ENCODE measurements at regions not wholly inside any gene's neighbourhood (a gene's known extent, or its start where the extent isn't known, plus 50 kb on each side); places are given as distances from the start of the nearest gene placed in this dataset.

DNA sequence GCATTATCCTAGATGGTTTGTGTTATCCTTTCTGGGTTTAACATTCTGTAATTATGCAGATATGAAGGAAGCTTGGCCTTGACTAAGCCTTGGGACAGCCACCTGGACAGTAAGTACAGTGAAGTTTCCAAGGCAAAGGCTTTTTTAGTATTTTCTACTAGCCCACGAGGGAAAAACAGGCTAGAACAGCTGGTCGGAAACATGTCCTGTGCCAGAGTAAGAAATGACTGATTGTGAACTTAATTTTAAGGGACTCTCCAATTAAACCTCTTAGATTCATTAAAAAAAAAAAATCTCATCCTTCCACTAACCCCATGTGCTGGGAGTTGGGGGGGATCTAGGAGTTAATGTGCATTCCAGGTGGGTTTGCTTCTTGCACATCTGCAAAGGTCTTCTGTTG lies 720.8 kb downstream of the SLC4A3 start:
- WGBS (ENCODE audit: extremely low coverage, insufficient coverage, low lambda C conversion rate) = no CpG with 5 or more reads among the region's 2 CpGs
- H4K5ac ChIP-seq (ENCODE audit: low read length) = no peak overlapping the region
- no peaks in the 10 kb centered on the region for H3K27me3 ChIP-seq (ENCODE audit: insufficient read depth, low read length, poor library complexity)
- H2BK15ac ChIP-seq (replicated peaks; ENCODE audit: low read depth) = no peak overlapping the region
- no peak overlapping the region for H2BK120ac ChIP-seq (ENCODE audit: low read depth, low read length)
- H3K79me1 ChIP-seq (ENCODE audit: low read length) = no peaks in the 10 kb centered on the region
- H3K4me3 ChIP-seq (ENCODE audit: low read length) = no peak overlapping the region
- no peak overlapping the region for H3K9ac ChIP-seq (ENCODE audit: low read length)
- no peak for DNase-seq
- no peak overlapping the region for H3K18ac ChIP-seq (ENCODE audit: low read length)
- H3K79me2 ChIP-seq (ENCODE audit: control insufficient read depth, insufficient read depth, low read length) = no peaks in the 10 kb centered on the region
- H3K23ac ChIP-seq (ENCODE audit: low read length) = no peak overlapping the region
- no peak overlapping the region for H3K4ac ChIP-seq (ENCODE audit: low read depth, low read length)
- H3K36me3 ChIP-seq (ENCODE audit: control insufficient read depth, insufficient read depth, low read length) = no peaks in the 10 kb centered on the region
- no peak overlapping the region for H2AK5ac ChIP-seq (ENCODE audit: low read length)
- H2BK5ac ChIP-seq (ENCODE audit: low read length) = no peak overlapping the region
- H3K56ac ChIP-seq (ENCODE audit: low read length) = no peak overlapping the region
- no peak overlapping the region for H3K27ac ChIP-seq (ENCODE audit: low read depth, low read length)
- H4K8ac ChIP-seq (ENCODE audit: low read depth, low read length) = no peak overlapping the region
- H3K4me2 ChIP-seq (ENCODE audit: low read length) = no peak overlapping the region
- no peaks in the 10 kb centered on the region for H3K4me1 ChIP-seq (ENCODE audit: control insufficient read depth, low read depth, low read length)

DNA sequence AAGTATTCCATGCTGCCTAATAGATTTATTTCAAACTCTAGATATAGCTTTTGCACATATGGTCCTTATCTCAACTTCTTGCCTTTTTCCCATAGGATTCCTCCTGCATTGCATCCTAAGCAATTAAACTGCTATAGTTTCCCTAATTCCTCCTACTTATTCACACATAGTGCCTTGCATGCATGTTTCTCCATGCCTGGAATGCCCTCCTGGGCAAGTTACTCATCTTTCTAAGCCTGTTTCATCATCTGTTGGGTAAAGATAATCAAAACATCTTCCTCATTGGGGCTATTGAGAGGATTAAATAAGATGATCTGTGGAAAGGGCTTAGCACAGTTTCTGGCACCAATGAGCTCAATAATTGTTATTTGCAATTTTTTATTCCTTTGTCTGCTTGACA lies 726.5 kb downstream of the SLC4A3 start:
- Histone ChIP-seq H3K56ac (ENCODE audit: low read length) (no peak overlapping the region), H4K8ac (ENCODE audit: low read depth, low read length) (no peak overlapping the region), H3K4me3 (ENCODE audit: low read length) (no peak overlapping the region), H3K4me2 (ENCODE audit: low read length) (no peak overlapping the region), H2BK5ac (ENCODE audit: low read length) (no peak overlapping the region), H2BK120ac (ENCODE audit: low read depth, low read length) (no peak overlapping the region), H3K27ac (ENCODE audit: low read depth, low read length) (no peak overlapping the region), H3K27me3 (ENCODE audit: insufficient read depth, low read length, poor library complexity) (no peaks in the 10 kb centered on the region), H3K36me3 (ENCODE audit: control insufficient read depth, insufficient read depth, low read length) (no peaks in the 10 kb centered on the region), H3K4me1 (ENCODE audit: control insufficient read depth, low read depth, low read length) (no peaks in the 10 kb centered on the region), H2AK5ac (ENCODE audit: low read length) (no peak overlapping the region), H4K5ac (ENCODE audit: low read length) (no peak overlapping the region), H3K79me2 (ENCODE audit: control insufficient read depth, insufficient read depth, low read length) (no peaks in the 10 kb centered on the region), H3K9ac (ENCODE audit: low read length) (no peak overlapping the region), H3K18ac (ENCODE audit: low read length) (no peak overlapping the region), H2BK15ac (replicated peaks; ENCODE audit: low read depth) (no peak overlapping the region), H3K23ac (ENCODE audit: low read length) (no peak overlapping the region), H3K79me1 (ENCODE audit: low read length) (no peaks in the 10 kb centered on the region), H3K4ac (ENCODE audit: low read depth, low read length) (no peak overlapping the region)
- peak; percentile 30 for DNase-seq

DNA sequence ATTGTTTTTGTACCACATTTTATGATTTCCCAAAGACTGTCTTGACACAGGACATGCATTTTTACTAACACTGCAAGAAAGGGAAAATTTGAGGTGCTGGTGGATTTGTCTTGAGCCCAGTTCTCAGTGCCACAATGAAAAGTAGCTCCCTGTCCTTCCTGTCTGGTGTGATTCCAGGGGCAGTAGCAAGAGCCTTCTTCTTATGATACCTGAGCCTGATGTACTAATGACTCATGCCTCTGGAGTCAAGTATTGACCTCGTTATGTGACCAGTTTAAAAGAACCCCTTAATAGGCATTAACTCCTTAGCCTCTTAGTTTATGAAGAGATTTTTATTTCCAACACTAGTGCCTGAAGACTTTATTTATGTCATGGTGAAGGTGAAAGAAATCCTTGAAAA lies 728.6 kb downstream of the SLC4A3 start:
- DNase-seq = peak; percentile 5
- Histone ChIP-seq H3K79me2 (ENCODE audit: control insufficient read depth, insufficient read depth, low read length) (no peaks in the 10 kb centered on the region), H3K56ac (ENCODE audit: low read length) (no peak overlapping the region), H3K4me1 (ENCODE audit: control insufficient read depth, low read depth, low read length) (no peaks in the 10 kb centered on the region), H3K4me2 (ENCODE audit: low read length) (no peak overlapping the region), H3K4me3 (ENCODE audit: low read length) (no peak overlapping the region), H3K4ac (ENCODE audit: low read depth, low read length) (no peak overlapping the region), H3K36me3 (ENCODE audit: control insufficient read depth, insufficient read depth, low read length) (no peaks in the 10 kb centered on the region), H3K79me1 (ENCODE audit: low read length) (no peaks in the 10 kb centered on the region), H2BK15ac (replicated peaks; ENCODE audit: low read depth) (no peak overlapping the region), H3K27ac (ENCODE audit: low read depth, low read length) (no peak overlapping the region), H3K27me3 (ENCODE audit: insufficient read depth, low read length, poor library complexity) (no peaks in the 10 kb centered on the region), H4K5ac (ENCODE audit: low read length) (no peak overlapping the region), H2AK5ac (ENCODE audit: low read length) (no peak overlapping the region), H2BK120ac (ENCODE audit: low read depth, low read length) (no peak overlapping the region), H3K9ac (ENCODE audit: low read length) (no peak overlapping the region), H2BK5ac (ENCODE audit: low read length) (no peak overlapping the region), H4K8ac (ENCODE audit: low read depth, low read length) (no peak overlapping the region), H3K18ac (ENCODE audit: low read length) (no peak overlapping the region), H3K23ac (ENCODE audit: low read length) (no peak overlapping the region)
- no CpG with 5 or more reads among the region's 1 CpG for WGBS (ENCODE audit: extremely low coverage, insufficient coverage, low lambda C conversion rate)

DNA sequence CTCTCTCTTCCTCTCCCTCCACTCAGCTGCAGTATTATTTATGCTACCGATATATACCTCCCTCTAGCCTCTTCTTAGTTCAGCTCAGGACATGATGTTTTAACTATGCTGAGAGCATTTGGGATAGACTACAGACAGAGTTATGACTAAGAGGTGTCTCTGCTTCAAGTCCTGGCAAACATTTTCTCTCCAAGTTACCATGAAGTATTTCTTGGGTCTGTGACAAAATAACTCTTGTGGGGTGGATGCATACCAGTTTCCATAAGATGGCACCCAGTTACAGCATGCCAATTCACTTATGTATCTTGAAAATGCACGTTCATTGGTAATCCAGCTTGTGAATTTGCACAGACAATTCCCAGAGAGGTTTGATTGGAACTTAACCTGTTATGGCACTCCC lies 737.6 kb downstream of the SLC4A3 start:
- Histone ChIP-seq H4K8ac (ENCODE audit: low read depth, low read length) (no peak overlapping the region), H3K79me1 (ENCODE audit: low read length) (no peaks in the 10 kb centered on the region), H3K18ac (ENCODE audit: low read length) (no peak overlapping the region), H3K9ac (ENCODE audit: low read length) (no peak overlapping the region), H3K79me2 (ENCODE audit: control insufficient read depth, insufficient read depth, low read length) (no peaks in the 10 kb centered on the region), H4K5ac (ENCODE audit: low read length) (no peak overlapping the region), H2AK5ac (ENCODE audit: low read length) (no peak overlapping the region), H3K4me1 (ENCODE audit: control insufficient read depth, low read depth, low read length) (no peaks in the 10 kb centered on the region), H2BK15ac (replicated peaks; ENCODE audit: low read depth) (no peak overlapping the region), H3K4me2 (ENCODE audit: low read length) (no peak overlapping the region), H2BK5ac (ENCODE audit: low read length) (no peak overlapping the region), H3K27me3 (ENCODE audit: insufficient read depth, low read length, poor library complexity) (no peaks in the 10 kb centered on the region), H2BK120ac (ENCODE audit: low read depth, low read length) (no peak overlapping the region), H3K36me3 (ENCODE audit: control insufficient read depth, insufficient read depth, low read length) (no peaks in the 10 kb centered on the region), H3K23ac (ENCODE audit: low read length) (no peak overlapping the region), H3K4me3 (ENCODE audit: low read length) (no peak overlapping the region), H3K4ac (ENCODE audit: low read depth, low read length) (no peak overlapping the region), H3K56ac (ENCODE audit: low read length) (no peak overlapping the region), H3K27ac (ENCODE audit: low read depth, low read length) (no peak overlapping the region)
- no CpG with 5 or more reads among the region's 2 CpGs for WGBS (ENCODE audit: extremely low coverage, insufficient coverage, low lambda C conversion rate)
- no peak for DNase-seq

DNA sequence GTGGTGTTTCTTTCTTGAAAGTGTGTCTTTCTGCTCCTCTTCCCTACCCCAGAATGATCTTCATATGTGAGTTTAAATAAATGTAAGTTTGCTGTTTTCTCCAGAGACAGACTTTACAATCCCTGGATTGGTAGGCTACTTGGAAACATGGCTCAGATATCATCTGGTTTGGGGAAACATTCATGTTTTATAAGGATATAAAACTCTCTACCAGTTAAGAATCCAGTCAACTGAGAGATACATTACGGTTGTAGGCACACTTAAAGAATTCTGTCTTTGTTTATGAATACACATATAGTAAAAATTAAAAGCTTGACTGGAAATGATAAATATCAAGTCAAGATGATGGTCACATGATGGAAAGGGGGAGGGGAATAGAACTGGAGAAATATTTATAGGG lies 739.3 kb downstream of the SLC4A3 start:
- Histone ChIP-seq H3K4me3 (ENCODE audit: low read length) (no peak overlapping the region), H2BK5ac (ENCODE audit: low read length) (no peak overlapping the region), H2BK120ac (ENCODE audit: low read depth, low read length) (no peak overlapping the region), H2AK5ac (ENCODE audit: low read length) (no peak overlapping the region), H3K4me2 (ENCODE audit: low read length) (no peak overlapping the region), H3K56ac (ENCODE audit: low read length) (no peak overlapping the region), H4K5ac (ENCODE audit: low read length) (no peak overlapping the region), H3K18ac (ENCODE audit: low read length) (no peak overlapping the region), H3K4me1 (ENCODE audit: control insufficient read depth, low read depth, low read length) (no peaks in the 10 kb centered on the region), H3K23ac (ENCODE audit: low read length) (no peak overlapping the region), H3K4ac (ENCODE audit: low read depth, low read length) (no peak overlapping the region), H2BK15ac (replicated peaks; ENCODE audit: low read depth) (no peak overlapping the region), H3K27me3 (ENCODE audit: insufficient read depth, low read length, poor library complexity) (no peaks in the 10 kb centered on the region), H3K36me3 (ENCODE audit: control insufficient read depth, insufficient read depth, low read length) (no peaks in the 10 kb centered on the region), H3K27ac (ENCODE audit: low read depth, low read length) (no peak overlapping the region), H3K79me1 (ENCODE audit: low read length) (no peaks in the 10 kb centered on the region), H3K9ac (ENCODE audit: low read length) (no peak overlapping the region), H3K79me2 (ENCODE audit: control insufficient read depth, insufficient read depth, low read length) (no peaks in the 10 kb centered on the region), H4K8ac (ENCODE audit: low read depth, low read length) (no peak overlapping the region)
- WGBS (ENCODE audit: extremely low coverage, insufficient coverage, low lambda C conversion rate) = no CpG with 5 or more reads among the region's 1 CpG
- DNase-seq = no peak

DNA sequence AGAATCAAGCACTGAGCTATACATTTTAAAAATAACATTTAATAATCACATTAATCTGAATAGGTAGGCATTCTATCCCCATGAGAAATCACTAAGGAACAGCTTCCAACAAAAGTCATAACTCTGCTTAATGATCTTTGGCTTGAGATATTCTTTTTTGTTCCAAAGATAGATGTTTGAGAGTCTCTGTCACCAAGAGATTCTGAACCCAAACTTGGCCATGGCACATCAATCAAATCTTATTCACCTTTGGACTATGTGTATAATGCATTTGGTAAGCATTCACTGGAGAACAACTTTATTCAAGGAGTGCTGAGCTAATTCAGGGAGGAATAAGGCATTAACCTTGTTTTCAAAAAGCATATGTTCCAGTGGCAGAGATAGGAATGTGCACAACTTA lies 743.3 kb downstream of the SLC4A3 start:
- Histone ChIP-seq H3K4me1 (ENCODE audit: control insufficient read depth, low read depth, low read length) (no peaks in the 10 kb centered on the region), H3K9ac (ENCODE audit: low read length) (no peak overlapping the region), H2BK5ac (ENCODE audit: low read length) (no peak overlapping the region), H3K23ac (ENCODE audit: low read length) (no peak overlapping the region), H3K18ac (ENCODE audit: low read length) (no peak overlapping the region), H4K8ac (ENCODE audit: low read depth, low read length) (no peak overlapping the region), H3K79me2 (ENCODE audit: control insufficient read depth, insufficient read depth, low read length) (no peaks in the 10 kb centered on the region), H4K5ac (ENCODE audit: low read length) (no peak overlapping the region), H3K79me1 (ENCODE audit: low read length) (no peaks in the 10 kb centered on the region), H3K4me2 (ENCODE audit: low read length) (no peak overlapping the region), H2BK15ac (replicated peaks; ENCODE audit: low read depth) (no peak overlapping the region), H3K4me3 (ENCODE audit: low read length) (no peak overlapping the region), H2AK5ac (ENCODE audit: low read length) (no peak overlapping the region), H3K36me3 (ENCODE audit: control insufficient read depth, insufficient read depth, low read length) (no peaks in the 10 kb centered on the region), H3K4ac (ENCODE audit: low read depth, low read length) (no peak overlapping the region), H3K56ac (ENCODE audit: low read length) (no peak overlapping the region), H2BK120ac (ENCODE audit: low read depth, low read length) (no peak overlapping the region), H3K27me3 (ENCODE audit: insufficient read depth, low read length, poor library complexity) (no peaks in the 10 kb centered on the region), H3K27ac (ENCODE audit: low read depth, low read length) (no peak overlapping the region)
- DNase-seq = no peak

Data from mesendoderm (in vitro differentiated cells).